HPDE6-E6E7 (cell line): ENCODE measurements at regions not wholly inside any gene's neighbourhood (a gene's known extent, or its start where the extent isn't known, plus 50 kb on each side); places are given as distances from the start of the nearest gene placed in this dataset.
"Not testable (repeated sequence)": the region's sequence is repeated elsewhere in the genome, so short reads cannot be mapped to it uniquely, and the experiment has no call there.

Source experiments
- DNase-seq: peaks from one replicate; pipeline ENCODE4 v3.0.0; 2011; ENCODE audit warnings: missing footprints; ENCODE audit errors: extremely low spot score

GRCh38 chr4:53716471-53717063 is 125.3 kb upstream of the LNX1 start:
- no peak for DNase-seq

- no peak for DNase-seq
These were observed 124.7 kb upstream of the LNX1 start for GRCh38 chr4:53716011-53716410.

- no peak for DNase-seq
These were observed 123.2 kb upstream of the LNX1 start for GRCh38 chr4:53714236-53715140.

- DNase-seq, result no peak
These were observed 122.5 kb upstream of the LNX1 start for GRCh38 chr4:53713767-53714166.

GRCh38 chr4:53713296-53713695 is 122.0 kb upstream of the LNX1 start:
- DNase-seq, result no peak

- DNase-seq, result no peak
These were observed 121.2 kb upstream of the LNX1 start for GRCh38 chr4:53712408-53713020.

GRCh38 chr4:53711926-53712325 is 120.6 kb upstream of the LNX1 start:
- no peak for DNase-seq

GRCh38 chr4:53709693-53710092 is 118.4 kb upstream of the LNX1 start:
- DNase-seq, result no peak

GRCh38 chr4:53707491-53707890 is 116.2 kb upstream of the LNX1 start:
- DNase-seq, result no peak

GRCh38 chr4:53706422-53707032 is 115.2 kb upstream of the LNX1 start:
- peak; percentile 22 for DNase-seq

- no peak for DNase-seq
These were observed 114.7 kb upstream of the LNX1 start for GRCh38 chr4:53705972-53706371.

GRCh38 chr4:53705151-53705764 is 114.0 kb upstream of the LNX1 start:
- DNase-seq, result no peak

GRCh38 chr4:53704329-53704728 is 113.0 kb upstream of the LNX1 start:
- no peak for DNase-seq

- DNase-seq, result no peak
These were observed 112.0 kb upstream of the LNX1 start for GRCh38 chr4:53703267-53703655.

- peak; percentile 33 for DNase-seq
These were observed 111.3 kb upstream of the LNX1 start for GRCh38 chr4:53702334-53703266.

- not testable (repeated sequence) for DNase-seq
These were observed 110.0 kb upstream of the LNX1 start for GRCh38 chr4:53701260-53701659.

GRCh38 chr4:53699310-53699709 is 108.0 kb upstream of the LNX1 start:
- DNase-seq, result not testable (repeated sequence)

- DNase-seq, result no peak
These were observed 105.9 kb upstream of the LNX1 start for GRCh38 chr4:53697016-53697685.

- no peak for DNase-seq
These were observed 104.5 kb upstream of the LNX1 start for GRCh38 chr4:53695540-53696463.
